Endothelial cell of umbilical vein (primary cell): ENCODE measurements at regions not wholly inside any gene's neighbourhood (a gene's known extent, or its start where the extent isn't known, plus 50 kb on each side); places are given as distances from the start of the nearest gene placed in this dataset.

ENCODE experiments used
- BruUV-seq: library from RNA; stranded (reverse); fragments of 400-500 nt; replicated peaks from 2 replicates; lab custom pipeline; 2021; lab: Mats Ljungman, UMichigan
- CTCF ChIA-PET: fragments of 300-600, 350-600 bp; sonication (Branson Sonifier 250); formaldehyde crosslinking; loops from one replicate; lab custom pipeline; 2021; ENCODE audit warnings: antibody characterized with exemption, inconsistent platforms; lab: Charles Lee
- POLR2A ChIA-PET: fragments of 300-600, 350-600 bp; sonication (Branson Sonifier 250); formaldehyde crosslinking; loops from one replicate; lab custom pipeline; 2021; ENCODE audit warnings: antibody characterized with exemption, inconsistent platforms; lab: Charles Lee
- DNase-seq: peaks from one replicate; pipeline ENCODE4 v3.0.0-alpha.2; 2011; ENCODE audit warnings: low read depth, low spot score
- FAIRE-seq: peaks from 2 replicates; lab custom pipeline; 2011; peaks lifted over from hg19 to GRCh38; lab: Jason Lieb, UNC
- H2AFZ ChIP-seq: 2 replicates; pipeline ENCODE4 v1.6.0; 2012; ENCODE audit warnings: low read depth, low read length, control low read depth, inconsistent platforms
- H3K27ac ChIP-seq: 2 replicates; pipeline ENCODE4 v1.5.1; 2011; ENCODE audit warnings: low read depth, mild to moderate bottlenecking, control low read depth, low read length, moderate library complexity; ENCODE audit not compliant: insufficient read depth
- H3K27me3 ChIP-seq, 2 experiments: 2 replicates each; pipeline versions ENCODE4 v1.6.0 to v1.6.1; 2011; ENCODE audit warnings: low read length in 2 of 2, mixed read lengths in 1 of 2; ENCODE audit not compliant: control insufficient read depth in 2 of 2, insufficient read depth in 2 of 2
- H3K36me3 ChIP-seq, 2 experiments: 2 replicates in 1 of 2; 3 replicates in 1 of 2; pipeline ENCODE4 v1.5.1; 2011; ENCODE audit warnings: low read length in 2 of 2, mild to moderate bottlenecking in 1 of 2, moderate library complexity in 1 of 2; ENCODE audit not compliant: control insufficient read depth in 2 of 2, insufficient read depth in 2 of 2; ENCODE audit errors: extremely low read depth in 1 of 2
- H3K4me1 ChIP-seq: 3 replicates; pipeline ENCODE4 v1.5.1; 2011; ENCODE audit warnings: mild to moderate bottlenecking, low read length; ENCODE audit not compliant: control insufficient read depth, insufficient read depth; ENCODE audit errors: extremely low read depth
- H3K4me2 ChIP-seq: 2 replicates; pipeline ENCODE4 v1.6.1; 2011; ENCODE audit warnings: low read length, control low read depth, mixed read lengths; ENCODE audit not compliant: insufficient read depth
- H3K4me3 ChIP-seq, 3 experiments: fragments of 200-600 bp in 1 of 3; sonication (generic), shearing (Covaris generic) in 1 of 3; replicated peaks in 1 of 3; 2 replicates each; pipeline ENCODE4 v1.5.1; 2011 to 2016; ENCODE audit warnings: control low read depth in 3 of 3, low read length in 3 of 3, mild to moderate bottlenecking in 2 of 3, inconsistent platforms in 1 of 3, low read depth in 1 of 3, moderate library complexity in 1 of 3; ENCODE audit not compliant: insufficient read depth in 1 of 3
- H3K79me2 ChIP-seq: 2 replicates; pipeline ENCODE4 v1.6.0; 2012; ENCODE audit warnings: low read length, inconsistent platforms; ENCODE audit not compliant: control insufficient read depth, insufficient read depth
- H3K9ac ChIP-seq: replicated peaks from 2 replicates; pipeline ENCODE3; 2011; ENCODE audit warnings: low read length, control low read depth; ENCODE audit not compliant: insufficient read depth; ENCODE audit errors: extremely low read depth
- H3K9me1 ChIP-seq: replicated peaks from 3 replicates; pipeline ENCODE4 v1.6.0; 2011; ENCODE audit warnings: mild to moderate bottlenecking, low read length; ENCODE audit not compliant: control insufficient read depth, insufficient read depth; ENCODE audit errors: extremely low read depth
- H3K9me3 ChIP-seq: replicated peaks from 2 replicates; pipeline ENCODE4 v1.5.1; 2012; ENCODE audit warnings: low read length, inconsistent platforms; ENCODE audit not compliant: control insufficient read depth, insufficient read depth
- H4K20me1 ChIP-seq: replicated peaks from 2 replicates; pipeline ENCODE3; 2011; ENCODE audit warnings: mild to moderate bottlenecking, low read length; ENCODE audit not compliant: control insufficient read depth, insufficient read depth; ENCODE audit errors: extremely low read depth
- CTCF ChIP-seq, 2 donors: IDR thresholded peaks; 1 replicate in 1 of 2; 2 replicates in 1 of 2; pipeline ENCODE4 v1.5.1; 2011; ENCODE audit warnings: low read length in 2 of 2, mild to moderate bottlenecking in 2 of 2, moderate library complexity in 2 of 2, control low read depth in 1 of 2, inconsistent platforms in 1 of 2, low read depth in 1 of 2; ENCODE audit not compliant: insufficient read depth in 1 of 2; ENCODE audit errors: extremely low read depth in 1 of 2
- EZH2 ChIP-seq: IDR thresholded peaks from 2 replicates; pipeline ENCODE4 v1.6.1; 2012; ENCODE audit warnings: borderline replicate concordance, low read depth, mild to moderate bottlenecking, moderate library complexity, low read length, inconsistent platforms; ENCODE audit not compliant: severe bottlenecking
- FOS ChIP-seq: IDR thresholded peaks from 2 replicates; pipeline ENCODE4 v1.6.1; 2011; ENCODE audit warnings: mild to moderate bottlenecking, low read length, moderate library complexity, borderline replicate concordance; ENCODE audit not compliant: insufficient read depth
- JUN ChIP-seq: IDR thresholded peaks from 2 replicates; pipeline ENCODE4 v1.6.1; 2011; ENCODE audit warnings: borderline replicate concordance, low read depth; ENCODE audit not compliant: insufficient read length, insufficient read depth
- MAX ChIP-seq: IDR thresholded peaks from 2 replicates; pipeline ENCODE4 v1.6.1; 2011; ENCODE audit not compliant: insufficient read depth, insufficient read length
- MYC ChIP-seq: IDR thresholded peaks from one replicate; pipeline ENCODE4 v1.6.1; 2011; ENCODE audit warnings: mild to moderate bottlenecking, low read depth, low read length
- POLR2A ChIP-seq: IDR thresholded peaks from 2 replicates; pipeline ENCODE4 v1.6.1; 2012; ENCODE audit warnings: low read depth, mild to moderate bottlenecking, control low read depth, low read length
- POLR2AphosphoS5 ChIP-seq: IDR thresholded peaks from 2 replicates; pipeline ENCODE4 v1.6.1; 2012; ENCODE audit warnings: low read depth, mild to moderate bottlenecking, control low read depth, low read length, moderate library complexity; ENCODE audit not compliant: insufficient read depth
- dilution Hi-C: fragments of 300-500 bp; cut with MboI; formaldehyde crosslinking; loops from one replicate; pipeline ENCODE4 v1.15.0; 2019; ENCODE audit warnings: low sequenced_read_pairs; ENCODE audit not compliant: extremely low pct_ligation_motif_present
- intact Hi-C: fragments of 100-400 bp; cut with micrococcal nuclease; formaldehyde crosslinking; loops from one replicate; pipeline ENCODE4 v1.10.0; 2022

- dilution Hi-C loops (no loop called here), intact Hi-C loops (no loop called here)
- Histone ChIP-seq H3K9me1 (no peaks in the 10 kb centered on the region), H3K9ac (no peak overlapping the region), H3K36me3 (no peaks in the 10 kb centered on the region), H4K20me1 (no peaks in the 10 kb centered on the region), H2AFZ (no peak overlapping the region), H3K4me1 (no peaks in the 10 kb centered on the region), H3K27me3 (no peaks in the 10 kb centered on the region), H3K27ac (no peak overlapping the region), H3K4me3 (no peak overlapping the region), H3K4me2 (no peak overlapping the region), H3K9me3 (peaks cover 2% of the 10 kb centered on the region), H3K79me2 (no peaks in the 10 kb centered on the region)
- BruUV-seq, result no TSS peak
- ChIA-PET POLR2A (no interaction called here), CTCF (no interaction called here)
- TF ChIP-seq MAX, result no peak
- FAIRE-seq (no peak), DNase-seq (no peak)
Measured at GRCh38 chr4:14387647-14388046, 614.6 kb upstream of the CPEB2 start.

- TF ChIP-seq EZH2 (no peak), FOS (no peak), MYC (no peak), JUN (no peak), POLR2AphosphoS5 (no peak), POLR2A (no peak), CTCF (IDR thresholded peaks at IDR 0.05; ENCODE audit: extremely low read depth in 1 of 2, insufficient read depth in 1 of 2, low read depth in 1 of 2, low read length in 2 of 2) (no peak), MAX (no peak)
- no peaks in the 10 kb centered on the region for H3K27me3 ChIP-seq
- no TSS peak for BruUV-seq
- no peak overlapping the region for H3K4me3 ChIP-seq
- no peak overlapping the region for H3K27ac ChIP-seq
- dilution Hi-C loops (no loop called here), intact Hi-C loops (no loop called here)
- FAIRE-seq (no peak), DNase-seq (no peak)
- no peaks in the 10 kb centered on the region for H3K4me1 ChIP-seq
- CTCF ChIA-PET, result interaction anchor here (0.6 kb wide), 1 partner anchor 198 kb away, joined by 3 read pairs; no protein-coding TSS in a partner anchor
- no peaks in the 10 kb centered on the region for H3K36me3 ChIP-seq
- H2AFZ ChIP-seq, result no peak overlapping the region
- H3K9me3 ChIP-seq, result peaks cover 2% of the 10 kb centered on the region
- H3K79me2 ChIP-seq, result no peaks in the 10 kb centered on the region
- no peaks in the 10 kb centered on the region for H4K20me1 ChIP-seq
- no peak overlapping the region for H3K9ac ChIP-seq
- H3K4me2 ChIP-seq, result no peak overlapping the region
- no peaks in the 10 kb centered on the region for H3K9me1 ChIP-seq
- POLR2A ChIA-PET, result no interaction called here
Measured at GRCh38 chr4:14392378-14392777, 609.9 kb upstream of the CPEB2 start.
